Breast epithelium (tissue), 4 donors: ENCODE measurements at regions not wholly inside any gene's neighbourhood (a gene's known extent, or its start where the extent isn't known, plus 50 kb on each side); places are given as distances from the start of the nearest gene placed in this dataset.

Experiments
- DNase-seq, 2 donors: peaks; one replicate each; pipeline ENCODE4 v3.0.0-alpha.2; 2019; ENCODE audit warnings: low spot score in 2 of 2
- H3K27ac ChIP-seq, 2 donors: fragments of 200-600 bp; sonication (generic) in 1 of 2; one replicate each; pipeline ENCODE4 v1.5.1; 2016 to 2019; ENCODE audit warnings: mild to moderate bottlenecking in 1 of 2
- H3K27me3 ChIP-seq, 2 donors: fragments of 200-600 bp; sonication (generic) in 1 of 2; one replicate each; pipeline versions ENCODE4 v1.5.1 to v1.6.0; 2017 to 2019; ENCODE audit warnings: control low read depth in 1 of 2, mild to moderate bottlenecking in 1 of 2
- H3K36me3 ChIP-seq: fragments of 200-600 bp; one replicate; pipeline ENCODE4 v1.5.1; 2019
- H3K4me1 ChIP-seq, 2 donors: fragments of 200-600 bp; sonication (generic); one replicate each; pipeline ENCODE4 v1.5.1; 2016 to 2019; ENCODE audit warnings: control low read depth in 1 of 2
- H3K4me3 ChIP-seq, 3 donors: fragments of 200-600 bp; sonication (generic); 1 replicate in 2 of 3; 2 replicates in 1 of 3; pipeline ENCODE4 v1.5.1; 2016 to 2019; ENCODE audit warnings: mild to moderate bottlenecking in 3 of 3, moderate library complexity in 2 of 3
- H3K9me3 ChIP-seq, 2 donors: fragments of 200-600 bp; sonication (generic) in 1 of 2; one replicate each; pipeline ENCODE4 v1.5.1; 2016 to 2019; ENCODE audit warnings: control low read depth in 1 of 2
- CTCF ChIP-seq, 3 donors: fragments of 450-650 bp; IDR thresholded peaks; one replicate each; pipeline ENCODE4 v1.5.1; 2016 to 2017; ENCODE audit warnings: antibody characterized with exemption in 3 of 3, mild to moderate bottlenecking in 3 of 3, moderate library complexity in 3 of 3
- POLR2A ChIP-seq: fragments of 450-650 bp; IDR thresholded peaks from one replicate; pipeline ENCODE4 v1.6.1; 2016; ENCODE audit warnings: antibody characterized with exemption, mild to moderate bottlenecking, moderate library complexity
- POLR2AphosphoS5 ChIP-seq, 3 donors: sonication (generic); formaldehyde crosslinking; IDR thresholded peaks; one replicate each; pipeline ENCODE4 v1.6.1; 2017; ENCODE audit warnings: antibody characterized with exemption in 3 of 3
- intact Hi-C: fragments of 100-400 bp; cut with DNase I; formaldehyde crosslinking; loops from one replicate; pipeline ENCODE4 v1.15.1; 2023; ENCODE audit warnings: low total_unique reads

GRCh38 chr4:96675896-96676295 is 836.0 kb downstream of the PDHA2 start:
- no peaks in the 10 kb centered on the region for H3K27me3 ChIP-seq
- no peak for TF ChIP-seq CTCF (IDR thresholded peaks at IDR 0.05)
- no peak for TF ChIP-seq POLR2AphosphoS5 (IDR thresholded peaks at IDR 0.05)
- no peak for TF ChIP-seq POLR2A
- DNase-seq: no peak
- H3K9me3 ChIP-seq: no peaks in the 10 kb centered on the region
- no peaks in the 10 kb centered on the region for H3K36me3 ChIP-seq
- intact Hi-C loops: no loop called here
- no peak overlapping the region for H3K27ac ChIP-seq
- no peaks in the 10 kb centered on the region for H3K4me1 ChIP-seq
- no peak overlapping the region for H3K4me3 ChIP-seq

GRCh38 chr4:96676754-96677435 is 837.0 kb downstream of the PDHA2 start:
- Histone ChIP-seq H3K27me3 (no peaks in the 10 kb centered on the region), H3K27ac (no peak overlapping the region), H3K4me1 (no peaks in the 10 kb centered on the region), H3K4me3 (no peak overlapping the region), H3K36me3 (no peaks in the 10 kb centered on the region), H3K9me3 (no peaks in the 10 kb centered on the region)
- intact Hi-C loops: no loop called here
- TF ChIP-seq CTCF (IDR thresholded peaks at IDR 0.05) (no peak), POLR2AphosphoS5 (IDR thresholded peaks at IDR 0.05) (no peak), POLR2A (no peak)
- no peak for DNase-seq

GRCh38 chr4:96677499-96677898 is 837.6 kb downstream of the PDHA2 start:
- no peak for DNase-seq
- no peaks in the 10 kb centered on the region for H3K4me1 ChIP-seq
- TF ChIP-seq POLR2A (no peak), CTCF (IDR thresholded peaks at IDR 0.05) (no peak)
- H3K9me3 ChIP-seq: no peaks in the 10 kb centered on the region
- H3K27me3 ChIP-seq: no peaks in the 10 kb centered on the region
- H3K27ac ChIP-seq: no peak overlapping the region
- no peak overlapping the region for H3K4me3 ChIP-seq
- intact Hi-C loops: no loop called here
- no peaks in the 10 kb centered on the region for H3K36me3 ChIP-seq

GRCh38 chr4:96681218-96681617 is 841.3 kb downstream of the PDHA2 start:
- TF ChIP-seq POLR2AphosphoS5 (IDR thresholded peaks at IDR 0.05) (no peak), POLR2A (no peak), CTCF (IDR thresholded peaks at IDR 0.05) (no peak)
- Histone ChIP-seq H3K4me3 (no peak overlapping the region), H3K9me3 (no peaks in the 10 kb centered on the region), H3K4me1 (no peaks in the 10 kb centered on the region), H3K27ac (no peak overlapping the region), H3K27me3 (no peaks in the 10 kb centered on the region), H3K36me3 (no peaks in the 10 kb centered on the region)
- intact Hi-C loops: no loop called here
- DNase-seq: no peak

- no peaks in the 10 kb centered on the region for H3K36me3 ChIP-seq
- H3K27ac ChIP-seq: no peak overlapping the region
- no peak overlapping the region for H3K4me3 ChIP-seq
- no peak for TF ChIP-seq POLR2AphosphoS5 (IDR thresholded peaks at IDR 0.05)
- no peaks in the 10 kb centered on the region for H3K4me1 ChIP-seq
- no peaks in the 10 kb centered on the region for H3K9me3 ChIP-seq
- no peaks in the 10 kb centered on the region for H3K27me3 ChIP-seq
- intact Hi-C loops: no loop called here
- DNase-seq: no peak
These were observed 845.8 kb downstream of the PDHA2 start for GRCh38 chr4:96685691-96686090.

- Histone ChIP-seq H3K9me3 (no peaks in the 10 kb centered on the region), H3K4me1 (no peaks in the 10 kb centered on the region), H3K4me3 (no peak overlapping the region), H3K27me3 (no peaks in the 10 kb centered on the region), H3K27ac (no peak overlapping the region), H3K36me3 (no peaks in the 10 kb centered on the region)
- no peak for TF ChIP-seq POLR2A
- TF ChIP-seq CTCF (IDR thresholded peaks at IDR 0.05): no peak
- no peak for TF ChIP-seq POLR2AphosphoS5 (IDR thresholded peaks at IDR 0.05)
- no peak for DNase-seq
- intact Hi-C loops: no loop called here
These were observed 851.6 kb downstream of the PDHA2 start for GRCh38 chr4:96691521-96691920.
